ENCODE measurements at regions not wholly inside any gene's neighbourhood (a gene's known extent, or its start where the extent isn't known, plus 50 kb on each side); places are given as distances from the start of the nearest gene placed in this dataset.
"Not testable (repeated sequence)": the region's sequence is repeated elsewhere in the genome, so short reads cannot be mapped to it uniquely, and the experiment has no call there.

DNA sequence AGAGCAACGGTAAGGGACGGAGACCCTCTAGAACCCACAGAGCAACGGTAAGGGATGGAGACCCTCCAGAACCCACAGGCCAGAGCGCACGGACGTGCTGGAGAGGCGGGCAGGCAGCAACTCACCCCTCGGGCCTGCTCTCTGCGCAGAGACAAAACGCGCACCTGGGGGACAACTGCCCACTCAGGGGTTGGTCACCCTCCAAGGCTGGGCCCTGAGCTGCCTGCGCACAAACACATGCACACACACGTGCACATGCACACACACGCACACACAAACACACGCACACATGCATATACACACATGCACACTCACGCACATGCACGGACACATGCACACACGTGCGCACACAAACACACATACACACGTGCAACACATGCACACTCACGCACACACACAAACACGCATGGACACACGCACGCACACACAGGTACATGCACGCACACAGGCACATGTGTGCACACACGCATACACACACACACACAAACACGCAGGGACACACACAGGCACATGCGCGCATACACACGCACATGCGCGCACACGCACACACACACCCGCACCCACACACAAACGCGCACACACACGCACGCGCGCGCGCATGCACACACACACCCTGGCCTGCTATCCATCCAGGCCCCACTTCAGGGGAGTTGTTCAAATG is 88.3 kb downstream of the NCOR2 start:
- DNase-seq (ENCODE audit: low read depth in 4 of 4, low spot score in 3 of 4): no peak

DNA sequence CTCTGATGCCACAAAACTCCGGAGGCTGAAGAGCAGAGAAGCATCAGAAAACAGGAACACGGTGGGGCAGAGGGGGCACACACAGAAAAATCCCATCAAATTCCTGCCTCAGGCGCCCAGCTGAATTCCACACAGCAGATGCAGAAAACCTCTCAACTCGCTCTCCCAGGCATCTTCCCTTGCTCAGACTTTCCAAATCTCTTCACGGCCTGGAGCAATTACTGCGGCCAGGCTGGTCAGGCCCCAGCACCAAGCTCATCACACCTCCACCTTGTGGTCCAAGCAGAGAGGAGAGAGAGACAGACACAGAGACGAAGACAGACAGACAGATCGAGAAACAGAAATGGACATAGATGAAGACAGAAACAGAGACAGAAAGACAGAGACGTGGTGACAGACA is 89.0 kb downstream of the NCOR2 start:
- no peak for DNase-seq (ENCODE audit: low read depth in 4 of 4, low spot score in 3 of 4)

DNA sequence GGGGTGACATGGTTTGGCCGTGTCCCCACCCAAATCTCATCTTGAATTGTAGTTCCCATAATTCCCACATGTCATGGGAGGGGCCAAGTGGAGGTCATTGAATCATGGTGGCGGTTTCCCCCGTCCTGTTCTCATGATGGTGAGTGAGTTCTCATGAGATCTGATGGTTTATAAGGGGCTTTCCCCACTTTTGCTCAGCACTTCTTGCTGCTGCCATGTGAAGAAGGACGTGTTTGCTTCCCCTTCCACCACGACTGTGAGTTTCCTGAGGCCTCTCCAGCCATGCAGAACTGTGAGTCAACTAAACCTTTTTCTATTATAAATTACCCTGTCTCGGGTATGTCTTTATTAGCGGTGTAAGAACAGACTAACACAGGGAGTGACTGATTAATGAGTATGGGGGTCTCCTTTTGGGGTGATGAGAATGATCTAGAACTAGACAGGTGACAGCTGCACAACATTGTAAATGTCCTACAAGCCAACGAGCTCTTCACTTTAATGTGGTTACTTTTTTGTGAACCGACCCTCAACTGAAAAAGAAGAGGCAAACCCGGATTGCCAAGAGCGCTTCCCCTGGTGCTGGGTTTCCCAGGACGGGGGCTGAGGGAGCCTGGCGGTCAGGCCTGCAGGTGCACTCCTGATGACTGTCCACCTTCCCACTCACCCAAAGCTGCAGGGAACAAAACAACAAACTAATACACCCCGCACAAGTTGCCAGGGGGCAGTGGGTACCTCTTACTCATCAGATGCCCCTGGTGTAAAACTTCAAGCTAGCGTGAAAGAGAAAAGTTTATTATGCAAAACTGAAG is 90.1 kb downstream of the NCOR2 start:
- no peak for DNase-seq (ENCODE audit: low read depth in 4 of 4, low spot score in 3 of 4)

DNA sequence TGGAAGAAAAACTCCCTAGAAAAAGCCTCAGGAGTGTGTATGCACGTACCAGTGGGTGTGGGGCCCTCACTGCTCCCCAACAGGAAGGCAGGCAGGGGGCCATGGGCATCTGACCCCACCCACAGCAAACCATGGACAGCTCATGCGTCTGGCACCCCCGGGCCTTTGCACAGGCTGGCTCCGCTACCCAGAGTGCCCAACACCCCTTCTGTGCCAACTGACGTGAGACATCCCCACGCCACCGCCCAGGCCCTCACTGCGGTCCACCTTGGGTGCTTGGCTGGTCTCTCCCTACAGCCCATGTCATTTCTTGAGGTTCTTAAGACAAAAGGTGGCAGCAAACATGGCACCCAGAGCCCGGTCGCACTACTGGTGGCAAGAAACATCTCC is 91.4 kb downstream of the NCOR2 start:
- no peak for DNase-seq (ENCODE audit: low read depth in 4 of 4, low spot score in 3 of 4)

DNA sequence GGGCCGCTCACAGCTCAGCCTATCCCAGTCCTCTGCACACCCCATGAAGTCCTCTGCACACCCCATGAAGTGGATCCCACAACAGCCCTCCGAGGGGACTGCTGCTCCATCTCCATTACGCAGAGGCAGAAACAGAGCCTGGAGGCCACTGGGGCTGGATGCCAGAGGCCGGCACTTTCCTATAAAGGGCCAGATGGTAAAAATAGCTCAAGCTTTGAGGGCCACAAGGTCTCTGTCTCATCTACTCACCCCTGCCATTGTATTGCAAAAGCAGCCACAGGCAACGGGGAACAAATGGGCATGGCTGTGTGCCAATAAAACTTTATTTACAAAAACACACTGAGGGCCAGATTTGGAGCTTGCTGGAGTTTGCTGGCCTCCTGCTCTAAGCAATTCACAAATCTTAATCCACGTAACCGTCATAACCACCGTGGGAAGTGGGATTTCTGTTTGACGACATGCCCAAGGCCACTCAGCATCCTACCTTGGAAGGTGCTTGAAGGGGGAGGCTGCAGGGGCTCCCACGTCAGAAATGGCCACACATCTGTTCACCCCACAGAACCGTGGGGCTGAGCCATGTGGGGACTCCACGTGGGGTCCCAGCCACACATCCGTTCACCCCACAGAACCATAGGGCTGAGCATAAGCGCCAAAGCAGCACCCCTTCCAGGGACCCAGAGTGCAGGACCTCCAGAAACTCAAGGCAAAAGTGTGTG is 92.0 kb downstream of the NCOR2 start:
- no peak for DNase-seq (ENCODE audit: low read depth in 4 of 4, low spot score in 3 of 4)

DNA sequence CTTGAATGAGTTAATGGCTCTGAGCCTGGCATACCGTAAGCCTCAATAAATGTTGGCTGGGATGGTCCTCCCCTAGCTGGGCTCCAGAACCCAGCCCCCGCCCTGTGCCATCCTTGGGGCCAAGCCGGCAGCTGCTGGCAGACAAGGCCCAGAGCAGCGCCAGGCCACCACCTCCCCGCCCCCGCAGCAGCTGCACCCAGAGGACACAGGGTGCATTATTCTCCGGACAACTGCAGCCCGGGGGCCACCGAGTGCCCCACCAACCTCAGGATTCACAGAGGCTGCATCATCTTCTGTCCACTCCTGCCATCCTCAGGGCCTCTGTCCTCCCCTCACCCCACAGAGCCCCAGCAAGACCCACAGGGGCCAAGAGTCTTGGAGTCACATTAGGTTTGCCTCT is 92.7 kb downstream of the NCOR2 start:
- no peak for DNase-seq (ENCODE audit: low read depth in 4 of 4, low spot score in 3 of 4)

DNA sequence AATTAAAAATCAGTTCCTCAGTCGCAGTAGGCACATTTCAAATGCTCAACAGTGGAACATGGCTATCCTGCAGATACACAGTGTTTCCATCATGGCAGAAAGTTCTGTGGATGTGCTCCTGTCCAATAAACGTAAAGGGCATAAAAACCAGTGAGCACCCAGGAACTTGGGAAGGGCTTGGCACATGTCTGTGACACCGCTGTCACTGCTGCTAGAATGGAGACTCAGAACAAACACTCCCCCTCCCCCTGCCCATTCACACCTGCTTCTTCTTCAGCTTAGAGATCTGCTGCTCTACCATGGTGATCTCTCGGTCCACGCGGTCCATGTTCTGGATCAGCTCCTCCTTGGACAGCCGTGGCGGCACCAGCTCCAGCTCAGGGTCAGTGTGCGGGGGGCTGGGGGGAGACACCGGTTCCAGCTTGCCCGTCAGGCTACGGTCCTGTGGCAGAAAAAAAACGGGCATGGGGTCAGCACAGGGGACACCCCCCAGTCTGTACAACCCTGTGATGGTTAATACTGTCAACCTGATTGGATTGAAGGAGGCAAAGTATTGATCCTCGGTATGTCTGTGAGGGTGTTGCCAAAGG is 94.6 kb downstream of the NCOR2 start:
- DNase-seq (ENCODE audit: low read depth in 4 of 4, low spot score in 3 of 4): no peak

DNA sequence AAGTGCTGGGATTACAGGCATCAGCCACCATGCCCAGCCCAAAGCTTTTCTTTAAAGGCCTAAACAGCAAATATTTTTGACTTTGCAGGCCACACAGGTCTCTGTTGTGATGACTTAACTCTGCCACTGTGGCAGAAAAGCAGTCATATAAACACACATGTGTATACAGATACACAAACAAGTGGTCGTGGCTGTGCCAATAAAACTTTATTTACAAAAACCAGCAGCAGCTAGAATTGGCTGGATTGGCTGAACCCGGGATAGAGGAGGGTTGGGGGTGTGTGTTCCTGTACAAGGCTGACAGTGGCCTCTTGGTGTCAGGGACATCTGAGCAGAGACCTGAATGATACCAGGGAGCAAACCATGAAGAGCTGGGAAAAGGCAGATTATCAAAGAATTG is 95.6 kb downstream of the NCOR2 start:
- DNase-seq (ENCODE audit: low read depth in 4 of 4, low spot score in 3 of 4): no peak

DNA sequence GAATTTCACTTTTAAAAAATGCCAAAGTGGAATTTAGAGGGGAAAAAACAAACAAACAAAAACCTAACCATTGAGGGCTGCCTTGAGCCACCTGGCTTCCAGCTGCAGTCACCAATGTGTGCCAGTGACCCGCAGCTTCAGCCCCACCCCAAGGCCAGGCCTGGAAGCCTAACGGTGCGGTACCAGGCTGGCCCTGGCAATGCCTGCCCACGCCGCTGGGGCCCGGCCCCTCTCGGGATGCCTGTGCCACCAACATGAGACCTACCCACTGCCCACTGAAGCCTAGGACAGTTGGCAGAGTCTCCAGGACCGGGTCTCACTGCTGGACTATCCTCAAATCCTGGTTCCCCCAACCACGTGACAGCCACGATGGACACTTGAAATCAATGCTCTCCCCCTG is 96.6 kb downstream of the NCOR2 start:
- no peak for DNase-seq (ENCODE audit: low read depth in 4 of 4, low spot score in 3 of 4)

DNA sequence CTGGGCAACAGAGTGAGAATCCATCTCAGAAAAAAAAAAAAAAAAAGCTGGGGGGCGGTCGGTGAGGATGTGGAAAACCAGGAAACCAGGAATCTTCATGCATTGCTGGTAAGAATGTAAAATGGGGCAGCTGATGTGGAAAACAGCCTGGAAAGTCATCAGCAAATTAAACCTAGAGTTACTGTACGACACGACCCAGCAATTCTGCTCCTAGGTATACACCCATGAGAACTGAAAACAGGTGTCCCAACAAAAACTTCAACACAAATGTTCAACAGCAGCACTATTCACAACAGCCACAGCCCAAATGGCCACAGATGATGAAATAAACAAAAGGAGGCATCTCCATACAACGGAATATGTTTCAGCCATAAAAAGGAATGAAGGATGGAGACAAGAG is 97.3 kb downstream of the NCOR2 start:
- DNase-seq (ENCODE audit: low read depth in 4 of 4, low spot score in 3 of 4): no peak

DNA sequence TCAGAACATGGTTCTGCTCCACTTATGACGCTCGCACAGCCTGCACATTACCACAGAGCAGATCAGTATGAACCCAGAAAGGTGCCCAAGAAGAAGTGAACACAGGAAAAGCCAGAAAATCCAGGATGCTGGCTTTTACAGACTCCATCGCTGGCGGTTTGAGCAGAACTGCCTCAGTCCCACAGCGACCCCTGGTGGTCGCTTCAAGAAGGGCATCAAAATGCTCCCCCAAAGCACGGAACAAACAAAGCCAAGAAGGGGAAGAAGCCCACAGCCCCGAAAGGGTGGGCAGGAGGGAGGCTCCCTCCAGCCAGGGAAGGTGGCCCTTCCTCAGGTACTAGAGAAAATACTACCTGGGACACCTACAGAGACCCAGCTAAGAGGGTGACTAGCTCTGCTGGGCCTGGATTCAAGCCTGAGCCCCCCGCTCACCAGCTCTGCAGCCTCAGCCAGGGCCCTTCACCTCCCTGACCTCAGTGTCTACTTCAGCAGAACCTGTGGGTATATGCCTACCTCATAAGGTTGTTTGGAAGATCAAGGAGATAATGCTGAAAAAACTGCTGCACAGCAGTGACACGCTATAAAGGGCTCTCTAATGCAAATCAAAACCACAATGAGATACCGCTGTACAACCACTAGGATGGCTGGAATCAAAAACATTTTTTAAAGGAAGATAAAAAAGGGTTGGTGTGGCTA is 98.1 kb downstream of the NCOR2 start:
- DNase-seq (ENCODE audit: low read depth in 4 of 4, low spot score in 3 of 4): no peak

DNA sequence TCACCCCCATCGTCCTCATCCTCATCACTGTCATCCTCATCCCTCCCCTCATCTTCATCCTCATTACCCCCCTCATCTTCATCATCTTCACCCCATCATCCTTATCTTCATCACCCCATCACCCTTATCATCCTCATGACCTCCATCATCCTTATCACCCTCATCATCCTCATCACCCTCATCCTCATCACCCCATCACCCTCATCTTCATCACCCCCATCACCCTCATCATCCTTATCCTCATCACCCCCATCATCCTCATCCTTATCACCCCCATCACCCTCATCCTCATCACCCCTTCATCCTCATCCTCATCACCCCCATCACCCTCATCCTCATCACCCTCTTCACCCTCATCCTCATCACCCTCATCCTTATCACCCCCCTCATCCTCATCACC is 99.9 kb downstream of the NCOR2 start:
- not testable (repeated sequence) for DNase-seq (ENCODE audit: low read depth in 4 of 4, low spot score in 3 of 4)

DNA sequence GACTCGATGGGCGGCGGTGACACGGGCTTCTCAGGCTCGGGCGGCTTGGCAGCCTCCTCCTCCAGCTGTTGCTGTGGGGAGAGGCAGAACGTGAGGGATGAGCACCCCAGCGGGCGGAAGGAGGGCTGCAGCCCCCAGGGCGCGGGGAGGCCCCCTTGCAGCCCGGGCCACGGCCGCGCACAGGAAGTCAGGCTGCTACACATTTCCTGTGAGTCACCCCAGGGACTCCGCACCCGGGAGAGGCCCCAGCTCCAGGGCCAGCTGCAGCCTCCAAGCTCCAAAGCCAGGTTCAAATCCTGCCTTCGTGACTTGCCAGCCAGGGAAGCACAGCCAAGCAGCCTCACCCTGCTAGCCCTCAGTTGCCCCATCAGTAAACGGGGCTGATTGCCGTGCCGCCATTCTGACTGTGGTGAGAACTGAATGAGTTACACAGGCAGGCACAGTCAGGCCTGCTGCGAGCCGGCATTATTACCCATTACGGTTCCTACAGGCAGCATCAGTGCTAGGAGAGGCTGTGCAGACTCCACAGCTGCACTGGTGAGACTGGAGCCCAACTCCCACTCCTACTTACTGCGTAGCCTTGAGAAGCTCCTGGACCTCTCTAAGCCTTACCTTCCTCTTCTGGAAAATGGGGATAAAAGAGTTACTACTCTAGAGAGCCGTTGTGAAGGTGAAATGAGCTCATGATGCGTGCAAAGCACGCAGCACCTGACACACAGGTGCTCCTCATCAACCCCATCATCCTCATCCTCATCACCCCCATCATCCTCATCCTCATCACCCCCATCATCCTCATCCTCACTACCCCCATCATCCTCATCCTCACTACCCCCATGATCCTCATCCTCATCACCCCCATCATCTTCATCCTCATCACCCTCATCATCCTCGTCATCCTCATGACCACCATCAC is 100.9 kb downstream of the NCOR2 start:
- DNase-seq (ENCODE audit: low read depth in 4 of 4, low spot score in 3 of 4): no peak

DNA sequence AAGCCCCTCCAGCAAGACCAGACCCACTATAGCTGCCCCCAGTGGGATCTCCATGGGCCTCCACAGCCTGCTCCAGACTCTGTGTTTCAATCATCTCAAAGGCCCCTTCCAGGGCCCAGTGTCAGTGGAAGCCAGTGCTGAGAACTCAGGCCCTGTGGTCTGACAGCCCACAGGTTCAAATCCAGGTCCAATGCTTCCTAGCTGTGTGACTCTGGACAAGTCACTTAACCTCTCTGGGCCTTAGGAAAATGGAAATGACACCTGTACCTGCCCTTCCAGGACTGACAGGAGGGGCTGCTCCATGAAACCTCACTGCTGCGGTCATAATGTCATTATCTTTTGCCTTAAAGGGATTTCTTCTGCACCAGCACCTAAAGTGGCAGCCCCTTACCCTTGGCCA is 101.9 kb downstream of the NCOR2 start:
- DNase-seq (ENCODE audit: low read depth in 4 of 4, low spot score in 3 of 4): no peak

DNA sequence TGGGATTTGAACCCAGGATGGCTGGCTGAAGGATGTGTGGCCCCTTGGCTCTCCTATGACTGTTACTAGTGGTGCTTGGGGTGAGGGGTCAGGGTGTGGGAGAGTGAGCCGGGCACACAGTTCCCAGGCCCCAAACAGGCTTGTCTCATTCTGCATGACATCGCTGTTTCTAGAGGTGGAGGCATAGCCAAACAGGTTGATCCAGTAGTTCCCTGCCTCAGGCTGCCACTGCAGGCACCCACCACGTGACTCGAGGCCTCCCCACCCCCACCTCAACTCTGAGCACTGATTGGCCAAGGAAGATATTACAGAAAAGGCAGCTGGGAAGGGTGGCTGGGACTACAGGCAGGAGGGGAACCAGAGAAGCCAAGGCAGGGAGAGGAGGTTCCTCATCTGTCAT is 102.6 kb downstream of the NCOR2 start:
- no peak for DNase-seq (ENCODE audit: low read depth in 4 of 4, low spot score in 3 of 4)

DNA sequence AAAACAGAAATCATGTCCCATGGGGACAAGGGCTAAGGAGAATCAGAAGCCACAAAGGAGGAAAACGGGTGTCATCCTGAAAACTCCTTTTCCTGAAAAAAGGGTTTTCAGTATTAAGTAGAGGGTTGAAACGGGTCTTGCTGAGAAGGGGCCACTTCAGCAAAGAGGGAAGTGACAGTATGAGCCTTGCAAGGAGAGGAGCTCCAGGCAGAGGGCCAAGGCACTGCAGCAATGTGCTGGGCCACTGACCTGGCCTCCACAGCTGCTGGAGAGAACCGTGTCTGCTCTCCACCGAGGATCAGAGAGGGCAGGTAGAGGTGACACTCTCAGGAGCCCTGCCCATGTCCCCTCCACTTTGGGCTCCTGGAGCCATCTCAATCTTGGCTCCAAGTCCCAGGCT is 103.3 kb downstream of the NCOR2 start:
- no peak for DNase-seq (ENCODE audit: low read depth in 4 of 4, low spot score in 3 of 4)

DNA sequence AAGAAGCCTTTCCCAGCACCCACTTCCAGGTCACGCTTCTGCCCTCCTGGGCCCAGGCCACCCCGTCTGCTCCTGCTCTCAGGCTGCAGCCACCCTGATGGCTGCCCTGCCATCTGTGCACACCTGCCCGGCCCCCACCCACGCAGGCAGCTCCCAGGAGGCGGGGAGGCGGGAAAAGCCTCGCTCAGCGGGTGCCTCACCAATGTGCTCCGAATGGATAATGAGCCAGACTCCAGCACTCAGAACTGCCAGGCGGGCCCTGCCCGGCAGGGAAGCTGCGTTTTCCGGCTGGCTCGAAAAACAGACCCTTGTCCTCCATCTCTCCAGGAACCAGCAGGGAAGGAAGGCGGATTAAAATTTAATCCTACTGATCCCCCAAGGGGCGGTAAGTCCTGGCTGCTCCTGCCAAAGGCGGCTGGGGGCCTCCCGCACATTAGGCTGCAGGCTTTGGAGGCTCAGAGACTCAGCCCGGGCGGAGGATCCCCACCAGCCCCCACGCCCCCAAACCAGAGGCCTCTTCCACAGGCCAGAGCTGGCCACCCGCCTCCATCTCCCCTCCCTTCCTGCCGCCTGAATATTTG is 104.0 kb downstream of the NCOR2 start:
- no peak for DNase-seq (ENCODE audit: low read depth in 4 of 4, low spot score in 3 of 4)

DNA sequence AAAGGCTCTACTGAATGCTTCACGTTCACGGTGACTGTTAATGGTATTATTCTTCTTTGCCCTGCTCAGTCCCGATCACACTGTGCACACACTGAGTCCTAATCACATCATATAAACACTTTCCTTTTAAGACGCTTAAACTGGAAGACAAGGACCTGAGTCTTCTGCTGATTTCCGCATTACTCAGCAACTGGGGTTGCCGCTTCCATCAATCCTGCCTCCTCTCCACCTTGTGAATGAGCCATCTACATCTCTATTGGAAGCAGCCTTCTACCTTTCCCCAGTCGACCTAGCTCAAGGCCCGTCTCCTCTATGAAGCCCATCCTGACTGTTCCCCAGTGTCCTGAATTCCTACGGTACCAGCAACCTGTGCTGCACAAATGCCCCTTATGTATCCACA is 104.7 kb downstream of the NCOR2 start:
- DNase-seq (ENCODE audit: low read depth in 4 of 4, low spot score in 3 of 4): no peak

DNA sequence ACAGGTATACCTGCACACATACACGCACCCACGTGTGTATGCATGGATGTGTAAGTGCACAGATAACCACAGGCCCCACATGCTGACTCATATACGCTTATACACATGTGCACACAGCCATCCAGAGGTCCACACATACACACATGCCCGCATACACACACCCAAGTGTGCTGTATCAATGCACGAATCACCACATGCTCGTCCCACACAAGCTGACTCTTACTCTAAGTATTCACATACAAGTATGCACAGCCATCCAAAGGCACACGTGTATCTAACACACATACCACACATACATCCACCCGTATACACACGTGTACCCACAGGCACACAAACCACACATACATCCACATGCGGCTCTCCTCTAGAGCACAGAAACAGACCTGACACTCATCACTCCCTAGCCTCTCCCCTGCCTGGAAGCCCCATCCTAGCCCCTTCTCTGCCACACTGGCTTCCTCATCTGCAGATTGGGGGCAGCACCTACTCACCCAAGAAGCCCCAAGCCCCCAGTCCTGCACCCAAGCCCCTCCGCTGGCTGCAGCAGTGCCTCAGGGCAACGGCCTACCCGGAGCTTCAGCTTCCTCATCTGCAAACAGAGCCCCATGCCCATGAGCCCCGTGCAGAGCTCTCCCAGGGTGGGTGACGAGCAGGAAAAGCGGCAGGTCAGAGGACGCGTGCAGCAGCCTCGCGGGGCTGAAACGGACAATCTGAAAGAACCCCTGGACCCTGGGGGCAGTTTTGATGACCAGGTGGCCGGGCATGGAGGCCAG is 105.4 kb downstream of the NCOR2 start:
- no peak for DNase-seq (ENCODE audit: low read depth in 4 of 4, low spot score in 3 of 4)

Measured in right renal pelvis (tissue), 4 donors.